ENCODE measurements at regions not wholly inside any gene's neighbourhood (a gene's known extent, or its start where the extent isn't known, plus 50 kb on each side); places are given as distances from the start of the nearest gene placed in this dataset.

GRCh38 chr6:95687839-95688238 lies 110.5 kb downstream of the MANEA start:
- TF ChIP-seq, protein P1, sequence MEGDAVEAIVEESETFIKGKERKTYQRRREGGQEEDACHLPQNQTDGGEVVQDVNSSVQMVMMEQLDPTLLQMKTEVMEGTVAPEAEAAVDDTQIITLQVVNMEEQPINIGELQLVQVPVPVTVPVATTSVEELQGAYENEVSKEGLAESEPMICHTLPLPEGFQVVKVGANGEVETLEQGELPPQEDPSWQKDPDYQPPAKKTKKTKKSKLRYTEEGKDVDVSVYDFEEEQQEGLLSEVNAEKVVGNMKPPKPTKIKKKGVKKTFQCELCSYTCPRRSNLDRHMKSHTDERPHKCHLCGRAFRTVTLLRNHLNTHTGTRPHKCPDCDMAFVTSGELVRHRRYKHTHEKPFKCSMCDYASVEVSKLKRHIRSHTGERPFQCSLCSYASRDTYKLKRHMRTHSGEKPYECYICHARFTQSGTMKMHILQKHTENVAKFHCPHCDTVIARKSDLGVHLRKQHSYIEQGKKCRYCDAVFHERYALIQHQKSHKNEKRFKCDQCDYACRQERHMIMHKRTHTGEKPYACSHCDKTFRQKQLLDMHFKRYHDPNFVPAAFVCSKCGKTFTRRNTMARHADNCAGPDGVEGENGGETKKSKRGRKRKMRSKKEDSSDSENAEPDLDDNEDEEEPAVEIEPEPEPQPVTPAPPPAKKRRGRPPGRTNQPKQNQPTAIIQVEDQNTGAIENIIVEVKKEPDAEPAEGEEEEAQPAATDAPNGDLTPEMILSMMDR (IDR thresholded peaks at IDR 0.05), result no peak
- TF ChIP-seq POLR2AphosphoS5 (IDR thresholded peaks at IDR 0.05) (no peak), EP300 (IDR thresholded peaks at IDR 0.05) (no peak)

Measured in stomach (tissue), 4 donors.